Calu3 (cell line): ENCODE measurements at regions not wholly inside any gene's neighbourhood (a gene's known extent, or its start where the extent isn't known, plus 50 kb on each side); places are given as distances from the start of the nearest gene placed in this dataset.

ENCODE experiments used
- BruUV-seq: library from RNA; stranded (reverse); fragments of 400-500 nt; replicated peaks from 2 replicates; lab custom pipeline; 2021; lab: Mats Ljungman, UMichigan
- CTCF ChIA-PET: fragments of 300-600 bp; sonication (Branson Sonifier 250); formaldehyde crosslinking; loops from one replicate; lab custom pipeline; 2022; ENCODE audit warnings: antibody characterized with exemption; lab: Charles Lee
- DNase-seq: peaks from one replicate; pipeline ENCODE4 v3.0.0; 2022
- H3K27ac Mint-ChIP-seq: one replicate; pipeline ENCODE4 v1.8.0; 2022; ENCODE audit warnings: mixed read lengths; ENCODE audit not compliant: unreplicated experiment
- H3K27me3 Mint-ChIP-seq: one replicate; pipeline ENCODE4 v1.8.0; 2022; ENCODE audit warnings: mixed read lengths; ENCODE audit not compliant: unreplicated experiment
- H3K36me3 Mint-ChIP-seq: one replicate; pipeline ENCODE4 v1.8.0; 2022; ENCODE audit warnings: mild to moderate bottlenecking, moderate library complexity, mixed read lengths; ENCODE audit not compliant: insufficient read depth, unreplicated experiment
- H3K4me1 Mint-ChIP-seq: one replicate; pipeline ENCODE4 v1.8.0; 2022; ENCODE audit warnings: mild to moderate bottlenecking, low read depth, mixed read lengths; ENCODE audit not compliant: unreplicated experiment
- H3K4me3 Mint-ChIP-seq: one replicate; pipeline ENCODE4 v1.8.0; 2022; ENCODE audit warnings: mild to moderate bottlenecking, low read depth, moderate library complexity, mixed read lengths; ENCODE audit not compliant: unreplicated experiment
- H3K9me3 Mint-ChIP-seq: one replicate; pipeline ENCODE4 v1.8.0; 2022; ENCODE audit warnings: low read depth, mixed read lengths; ENCODE audit not compliant: unreplicated experiment
- intact Hi-C: fragments of 100-400 bp; cut with micrococcal nuclease; formaldehyde crosslinking; loops from one replicate; pipeline ENCODE4 v1.10.0; 2022; ENCODE audit not compliant: unreplicated experiment
- TF ChIP-seq, protein P1 (sequence below): fragments of 200-600 bp; IDR thresholded peaks from one replicate; pipeline ENCODE4 v1.8.0; 2022; ENCODE audit warnings: antibody characterized with exemption; ENCODE audit not compliant: unreplicated experiment

DNA sequence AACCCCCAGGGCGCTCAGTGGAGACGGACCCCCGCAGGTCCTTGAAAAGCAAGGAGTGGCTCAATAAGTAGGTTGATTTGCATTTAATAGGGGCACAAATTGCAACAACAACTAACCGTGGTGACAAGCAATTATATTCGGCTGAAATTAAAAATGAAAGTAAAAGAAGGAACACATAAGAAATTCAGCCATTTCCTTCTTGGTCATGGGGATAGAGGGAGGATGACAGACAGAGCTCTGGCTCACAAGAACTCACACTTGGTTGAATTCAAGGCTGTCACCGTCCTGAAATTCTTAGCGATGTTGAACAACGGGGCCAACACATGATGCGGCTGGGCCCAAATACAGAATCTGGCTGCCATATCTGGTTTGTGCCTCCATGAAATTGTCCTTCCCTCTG, 129.0 kb downstream of the EDN3 start:
- peaks cover 6% of the 10 kb centered on the region for H3K9me3 Mint-ChIP-seq
- BruUV-seq, result no TSS peak
- CTCF ChIA-PET, result no interaction called here

DNA sequence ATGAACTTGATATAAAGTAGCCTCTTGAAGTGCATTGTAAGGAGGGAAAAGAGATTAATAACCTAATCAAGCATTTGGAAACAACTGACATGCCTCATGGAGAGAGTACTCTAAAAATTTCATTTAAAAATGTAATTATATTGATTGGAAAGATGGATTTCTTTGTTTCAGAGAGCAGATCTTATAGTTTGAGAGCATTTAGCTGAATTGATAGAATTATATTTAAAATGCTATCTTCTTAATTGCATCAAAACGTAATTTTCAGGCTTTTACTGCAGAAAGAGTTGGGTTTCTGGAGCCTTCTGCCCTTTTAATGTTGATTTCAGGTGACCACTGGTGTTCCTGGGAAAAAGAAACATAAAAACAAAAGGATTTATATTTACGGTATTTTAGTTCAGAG, 130.6 kb downstream of the EDN3 start:
- no TSS peak for BruUV-seq
- H3K4me1 Mint-ChIP-seq, result no peaks in the 10 kb centered on the region
- no peak overlapping the region for H3K27ac Mint-ChIP-seq
- TF ChIP-seq, protein P1, sequence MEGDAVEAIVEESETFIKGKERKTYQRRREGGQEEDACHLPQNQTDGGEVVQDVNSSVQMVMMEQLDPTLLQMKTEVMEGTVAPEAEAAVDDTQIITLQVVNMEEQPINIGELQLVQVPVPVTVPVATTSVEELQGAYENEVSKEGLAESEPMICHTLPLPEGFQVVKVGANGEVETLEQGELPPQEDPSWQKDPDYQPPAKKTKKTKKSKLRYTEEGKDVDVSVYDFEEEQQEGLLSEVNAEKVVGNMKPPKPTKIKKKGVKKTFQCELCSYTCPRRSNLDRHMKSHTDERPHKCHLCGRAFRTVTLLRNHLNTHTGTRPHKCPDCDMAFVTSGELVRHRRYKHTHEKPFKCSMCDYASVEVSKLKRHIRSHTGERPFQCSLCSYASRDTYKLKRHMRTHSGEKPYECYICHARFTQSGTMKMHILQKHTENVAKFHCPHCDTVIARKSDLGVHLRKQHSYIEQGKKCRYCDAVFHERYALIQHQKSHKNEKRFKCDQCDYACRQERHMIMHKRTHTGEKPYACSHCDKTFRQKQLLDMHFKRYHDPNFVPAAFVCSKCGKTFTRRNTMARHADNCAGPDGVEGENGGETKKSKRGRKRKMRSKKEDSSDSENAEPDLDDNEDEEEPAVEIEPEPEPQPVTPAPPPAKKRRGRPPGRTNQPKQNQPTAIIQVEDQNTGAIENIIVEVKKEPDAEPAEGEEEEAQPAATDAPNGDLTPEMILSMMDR, result no peak
- CTCF ChIA-PET, result no interaction called here
- H3K27me3 Mint-ChIP-seq, result peaks cover 52% of the 10 kb centered on the region
- H3K9me3 Mint-ChIP-seq, result peaks cover 6% of the 10 kb centered on the region
- intact Hi-C loops, result loop anchor here (10.0 kb wide), 1 partner anchor 1886 kb away; no protein-coding TSS in a partner anchor
- no peaks in the 10 kb centered on the region for H3K36me3 Mint-ChIP-seq
- H3K4me3 Mint-ChIP-seq, result no peak overlapping the region
- no peak for DNase-seq

More for the DNA sequence above, 129.0 kb downstream of the EDN3 start:
- Mint-ChIP-seq H3K27ac (no peak overlapping the region), H3K27me3 (peaks cover 49% of the 10 kb centered on the region), H3K4me1 (no peaks in the 10 kb centered on the region), H3K36me3 (no peaks in the 10 kb centered on the region), H3K4me3 (no peak overlapping the region)
- no peak for DNase-seq
- intact Hi-C loops, result no loop called here
- TF ChIP-seq, protein P1, result no peak

GRCh38 chr20:59434960-59435359, 134.5 kb downstream of the EDN3 start:
- intact Hi-C loops, result loop anchor here (10.0 kb wide), 1 partner anchor 1890 kb away; no protein-coding TSS in a partner anchor
- no peaks in the 10 kb centered on the region for H3K9me3 Mint-ChIP-seq
- H3K27me3 Mint-ChIP-seq, result peaks cover 47% of the 10 kb centered on the region
- H3K4me1 Mint-ChIP-seq, result no peaks in the 10 kb centered on the region
- CTCF ChIA-PET, result no interaction called here
- H3K4me3 Mint-ChIP-seq, result no peak overlapping the region
- TF ChIP-seq, protein P1, result no peak
- no TSS peak for BruUV-seq
- no peak for DNase-seq
- H3K27ac Mint-ChIP-seq, result no peak overlapping the region
- no peaks in the 10 kb centered on the region for H3K36me3 Mint-ChIP-seq

DNA sequence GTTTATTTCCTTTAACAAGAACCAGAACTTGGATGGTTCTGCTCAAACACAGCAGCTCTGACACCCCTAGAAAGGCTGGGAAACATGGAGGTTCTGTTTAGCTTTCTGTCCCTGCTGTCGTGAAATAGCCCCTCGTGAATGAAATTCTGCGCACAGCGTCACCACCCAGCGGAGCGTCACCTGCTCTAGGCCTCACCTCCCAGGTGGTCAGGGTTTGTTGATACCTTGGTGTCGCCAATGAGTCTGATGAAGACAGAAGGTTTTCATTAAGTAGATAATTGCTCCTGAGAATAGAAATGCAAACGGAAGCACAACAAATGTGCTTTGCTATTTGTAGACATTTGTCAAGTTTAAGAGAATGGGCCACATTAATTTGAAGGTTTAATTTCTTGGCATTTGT, 135.1 kb downstream of the EDN3 start:
- intact Hi-C loops, result loop anchor here (10.0 kb wide), 1 partner anchor 1891 kb away; no protein-coding TSS in a partner anchor
- H3K27ac Mint-ChIP-seq, result no peak overlapping the region
- no peaks in the 10 kb centered on the region for H3K9me3 Mint-ChIP-seq
- CTCF ChIA-PET, result no interaction called here
- TF ChIP-seq, protein P1, result no peak
- DNase-seq, result no peak
- H3K27me3 Mint-ChIP-seq, result peaks cover 48% of the 10 kb centered on the region
- H3K4me1 Mint-ChIP-seq, result no peaks in the 10 kb centered on the region
- no TSS peak for BruUV-seq
- H3K4me3 Mint-ChIP-seq, result no peak overlapping the region
- no peaks in the 10 kb centered on the region for H3K36me3 Mint-ChIP-seq
